Neutrophil (primary cell): ENCODE measurements at regions not wholly inside any gene's neighbourhood (a gene's known extent, or its start where the extent isn't known, plus 50 kb on each side); places are given as distances from the start of the nearest gene placed in this dataset.

ENCODE experiments used
- H3K27ac ChIP-seq: fragments of 200-600 bp; sonication (generic); 2 replicates; pipeline ENCODE4 v1.5.1; 2016; ENCODE audit warnings: mild to moderate bottlenecking, moderate library complexity
- H3K27me3 ChIP-seq: fragments of 200-600 bp; sonication (generic); 2 replicates; pipeline ENCODE4 v1.6.0; 2016; ENCODE audit warnings: mild to moderate bottlenecking
- H3K36me3 ChIP-seq: fragments of 200-600 bp; sonication (generic); 2 replicates; pipeline ENCODE4 v1.5.1; 2017
- H3K4me1 ChIP-seq, 2 experiments: fragments of 200-600 bp in 1 of 2; sonication (generic) in 1 of 2; 1 replicate in 1 of 2; 2 replicates in 1 of 2; pipeline versions ENCODE4 v1.5.1 to v1.6.1; 2013 to 2016; ENCODE audit warnings: low read depth in 1 of 2, low read length in 1 of 2, mild to moderate bottlenecking in 1 of 2, moderate library complexity in 1 of 2; ENCODE audit not compliant: control insufficient read depth in 1 of 2, insufficient read depth in 1 of 2
- H3K4me3 ChIP-seq, 2 experiments: fragments of 200-600 bp in 1 of 2; sonication (generic) in 1 of 2; 1 replicate in 1 of 2; 2 replicates in 1 of 2; pipeline ENCODE4 v1.5.1; 2013 to 2016; ENCODE audit warnings: low read depth in 1 of 2, low read length in 1 of 2, mild to moderate bottlenecking in 1 of 2, moderate library complexity in 1 of 2
- H3K9me3 ChIP-seq: fragments of 200-600 bp; sonication (generic); 2 replicates; pipeline ENCODE4 v1.5.1; 2016
- TF ChIP-seq, protein P1 (sequence below): fragments of 200-600 bp; sonication (generic); IDR thresholded peaks from 2 replicates; pipeline ENCODE4 v1.5.1; 2016; ENCODE audit warnings: antibody characterized with exemption

DNA sequence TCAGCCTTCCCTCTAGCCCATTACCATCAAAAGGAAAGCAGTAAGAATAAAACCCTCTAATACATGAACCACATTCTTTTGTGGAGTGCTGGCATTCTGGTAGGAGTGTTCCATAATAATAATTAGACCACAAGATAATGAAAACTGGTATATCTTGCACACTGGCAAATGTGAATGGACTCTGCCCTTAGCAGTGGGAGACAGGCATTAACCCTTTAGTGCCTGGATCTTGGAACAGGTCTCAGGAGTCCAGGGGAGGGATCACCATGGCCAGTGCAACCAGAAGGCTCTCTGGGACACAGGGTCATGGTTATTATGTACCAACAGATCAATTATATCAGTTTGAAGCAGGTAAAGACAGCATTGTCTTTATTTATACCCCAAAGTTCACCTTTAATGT lies 387.5 kb upstream of the TMPO start:
- no peaks in the 10 kb centered on the region for H3K9me3 ChIP-seq
- no peak overlapping the region for H3K27ac ChIP-seq
- no peaks in the 10 kb centered on the region for H3K4me1 ChIP-seq
- peaks cover 8% of the 10 kb centered on the region for H3K27me3 ChIP-seq
- TF ChIP-seq, protein P1, sequence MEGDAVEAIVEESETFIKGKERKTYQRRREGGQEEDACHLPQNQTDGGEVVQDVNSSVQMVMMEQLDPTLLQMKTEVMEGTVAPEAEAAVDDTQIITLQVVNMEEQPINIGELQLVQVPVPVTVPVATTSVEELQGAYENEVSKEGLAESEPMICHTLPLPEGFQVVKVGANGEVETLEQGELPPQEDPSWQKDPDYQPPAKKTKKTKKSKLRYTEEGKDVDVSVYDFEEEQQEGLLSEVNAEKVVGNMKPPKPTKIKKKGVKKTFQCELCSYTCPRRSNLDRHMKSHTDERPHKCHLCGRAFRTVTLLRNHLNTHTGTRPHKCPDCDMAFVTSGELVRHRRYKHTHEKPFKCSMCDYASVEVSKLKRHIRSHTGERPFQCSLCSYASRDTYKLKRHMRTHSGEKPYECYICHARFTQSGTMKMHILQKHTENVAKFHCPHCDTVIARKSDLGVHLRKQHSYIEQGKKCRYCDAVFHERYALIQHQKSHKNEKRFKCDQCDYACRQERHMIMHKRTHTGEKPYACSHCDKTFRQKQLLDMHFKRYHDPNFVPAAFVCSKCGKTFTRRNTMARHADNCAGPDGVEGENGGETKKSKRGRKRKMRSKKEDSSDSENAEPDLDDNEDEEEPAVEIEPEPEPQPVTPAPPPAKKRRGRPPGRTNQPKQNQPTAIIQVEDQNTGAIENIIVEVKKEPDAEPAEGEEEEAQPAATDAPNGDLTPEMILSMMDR: no peak
- H3K4me3 ChIP-seq: no peak overlapping the region
- no peaks in the 10 kb centered on the region for H3K36me3 ChIP-seq

DNA sequence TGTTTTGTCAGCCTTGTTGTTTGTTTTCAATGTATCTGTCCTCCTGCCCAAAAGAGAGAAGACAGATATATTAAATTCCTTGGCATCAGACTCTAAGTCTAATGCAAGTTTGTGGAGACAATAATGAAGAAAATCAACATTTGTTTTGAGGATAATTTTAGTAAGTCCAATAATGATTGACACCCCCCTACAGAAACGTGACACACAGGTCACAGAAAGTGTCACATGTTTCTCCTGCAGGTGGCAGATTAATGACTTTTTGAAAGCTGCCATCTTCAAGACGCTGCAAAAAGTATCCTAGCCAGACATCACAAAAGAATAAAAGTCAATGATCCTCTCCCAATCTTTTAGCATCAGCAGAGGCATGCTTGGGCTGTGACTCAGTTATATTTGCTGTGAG lies 378.8 kb upstream of the TMPO start:
- Histone ChIP-seq H3K27me3 (no peaks in the 10 kb centered on the region), H3K27ac (no peak overlapping the region), H3K4me1 (no peaks in the 10 kb centered on the region), H3K4me3 (no peak overlapping the region), H3K9me3 (no peaks in the 10 kb centered on the region), H3K36me3 (no peaks in the 10 kb centered on the region)
- TF ChIP-seq, protein P1: no peak

DNA sequence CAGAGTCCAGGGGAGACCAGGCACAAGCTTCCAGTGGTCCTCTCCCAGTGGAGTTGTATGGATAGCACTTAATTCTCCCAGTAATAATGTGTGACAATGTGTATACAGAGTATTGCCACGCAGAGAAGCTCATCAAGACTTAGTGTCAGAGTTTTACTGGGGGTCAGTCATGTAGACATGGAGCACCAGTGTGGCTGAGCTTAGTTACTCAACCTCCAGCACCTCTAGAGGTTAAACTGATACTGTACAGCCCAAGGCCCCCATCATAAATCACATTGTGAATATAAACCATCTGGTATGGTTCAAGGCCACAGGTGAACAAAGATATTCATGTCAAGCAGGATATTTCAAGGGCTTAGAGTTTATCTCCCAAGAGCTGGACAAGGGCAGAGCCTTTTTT lies 378.1 kb upstream of the TMPO start:
- no peaks in the 10 kb centered on the region for H3K9me3 ChIP-seq
- H3K27me3 ChIP-seq: no peaks in the 10 kb centered on the region
- no peaks in the 10 kb centered on the region for H3K36me3 ChIP-seq

DNA sequence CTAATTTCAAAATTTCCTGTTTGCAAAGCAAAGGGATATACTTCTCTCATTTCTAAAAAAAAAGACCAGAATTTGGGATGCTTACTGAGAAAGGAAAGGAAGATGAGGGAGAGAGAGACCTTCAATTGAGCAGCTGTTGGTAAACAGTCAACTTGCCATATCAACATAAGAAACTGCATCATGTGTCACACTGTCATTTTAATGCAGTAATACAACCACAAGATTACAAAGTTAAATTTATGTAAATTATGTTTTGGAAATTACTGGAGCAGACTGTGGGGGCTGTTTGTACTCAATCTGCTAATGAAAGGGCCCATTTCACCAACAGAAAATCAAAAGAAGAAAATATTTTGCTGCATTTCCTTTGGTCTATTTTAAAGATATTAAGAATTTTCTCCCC lies 370.4 kb upstream of the TMPO start:
- TF ChIP-seq, protein P1: no peak
- Histone ChIP-seq H3K27me3 (no peaks in the 10 kb centered on the region), H3K9me3 (no peaks in the 10 kb centered on the region), H3K27ac (no peak overlapping the region), H3K4me1 (no peaks in the 10 kb centered on the region), H3K36me3 (no peaks in the 10 kb centered on the region), H3K4me3 (no peak overlapping the region)

More for the DNA sequence above, 378.1 kb upstream of the TMPO start:
- Histone ChIP-seq H3K27ac (no peak overlapping the region), H3K4me1 (no peaks in the 10 kb centered on the region), H3K4me3 (no peak overlapping the region)
- TF ChIP-seq, protein P1: no peak

DNA sequence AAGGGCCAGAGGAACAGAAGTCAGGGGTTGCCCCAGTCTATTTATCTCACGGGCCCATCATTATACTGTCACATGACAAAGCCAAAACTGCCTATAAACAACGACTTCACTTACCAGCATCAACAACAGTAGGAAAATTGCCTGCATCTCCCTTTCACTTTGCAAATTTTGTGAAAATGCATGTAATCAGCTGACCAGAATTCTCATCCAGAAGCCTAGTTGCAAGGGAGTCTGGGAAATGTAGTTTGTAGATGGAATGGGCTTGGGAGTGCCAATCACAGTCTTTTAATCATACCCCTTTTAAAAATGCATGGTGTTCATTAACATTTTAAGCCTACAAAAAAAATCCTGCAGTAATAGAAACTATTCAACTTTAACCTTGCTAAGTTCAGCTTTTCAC lies 369.3 kb upstream of the TMPO start:
- Histone ChIP-seq H3K27me3 (no peaks in the 10 kb centered on the region), H3K9me3 (no peaks in the 10 kb centered on the region), H3K36me3 (no peaks in the 10 kb centered on the region), H3K27ac (no peak overlapping the region), H3K4me3 (no peak overlapping the region), H3K4me1 (no peaks in the 10 kb centered on the region)
- TF ChIP-seq, protein P1: no peak

DNA sequence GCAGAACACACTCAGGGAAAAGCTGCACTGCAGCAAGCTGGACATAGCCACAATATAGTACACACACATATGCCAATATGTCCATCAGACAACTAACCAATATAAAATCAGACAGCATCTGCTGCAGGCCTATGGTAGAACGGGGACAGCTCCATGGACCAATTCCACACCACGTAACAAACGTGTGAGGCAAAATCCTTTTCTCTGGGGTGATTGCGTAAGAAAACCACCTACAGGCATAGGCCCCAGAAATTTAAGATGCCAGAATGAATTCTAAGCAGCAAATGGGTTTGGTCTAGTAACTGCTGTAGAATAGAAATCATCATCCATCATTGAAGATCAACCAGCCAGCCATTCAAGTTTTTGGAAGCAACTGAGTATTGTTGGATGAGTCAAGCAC lies 368.9 kb upstream of the TMPO start:
- Histone ChIP-seq H3K27me3 (no peaks in the 10 kb centered on the region), H3K9me3 (no peaks in the 10 kb centered on the region), H3K27ac (no peak overlapping the region), H3K4me3 (no peak overlapping the region), H3K36me3 (no peaks in the 10 kb centered on the region), H3K4me1 (no peaks in the 10 kb centered on the region)
- TF ChIP-seq, protein P1: no peak
